GM12875 (cell line): ENCODE measurements at regions not wholly inside any gene's neighbourhood (a gene's known extent, or its start where the extent isn't known, plus 50 kb on each side); places are given as distances from the start of the nearest gene placed in this dataset.

Source experiments
- H3K4me3 ChIP-seq: one replicate; pipeline ENCODE4 v1.5.1; 2011; ENCODE audit warnings: low read depth, low read length, control low read depth
- CTCF ChIP-seq: IDR thresholded peaks from 2 replicates; pipeline ENCODE4 v1.5.1; 2011; ENCODE audit warnings: low read depth, mild to moderate bottlenecking, control low read depth, inconsistent platforms, low read length, moderate library complexity, borderline replicate concordance; ENCODE audit not compliant: insufficient read depth

GRCh38 chr2:120577721-120578295 lies 157.9 kb upstream of the GLI2 start:
- no peak overlapping the region for H3K4me3 ChIP-seq

DNA sequence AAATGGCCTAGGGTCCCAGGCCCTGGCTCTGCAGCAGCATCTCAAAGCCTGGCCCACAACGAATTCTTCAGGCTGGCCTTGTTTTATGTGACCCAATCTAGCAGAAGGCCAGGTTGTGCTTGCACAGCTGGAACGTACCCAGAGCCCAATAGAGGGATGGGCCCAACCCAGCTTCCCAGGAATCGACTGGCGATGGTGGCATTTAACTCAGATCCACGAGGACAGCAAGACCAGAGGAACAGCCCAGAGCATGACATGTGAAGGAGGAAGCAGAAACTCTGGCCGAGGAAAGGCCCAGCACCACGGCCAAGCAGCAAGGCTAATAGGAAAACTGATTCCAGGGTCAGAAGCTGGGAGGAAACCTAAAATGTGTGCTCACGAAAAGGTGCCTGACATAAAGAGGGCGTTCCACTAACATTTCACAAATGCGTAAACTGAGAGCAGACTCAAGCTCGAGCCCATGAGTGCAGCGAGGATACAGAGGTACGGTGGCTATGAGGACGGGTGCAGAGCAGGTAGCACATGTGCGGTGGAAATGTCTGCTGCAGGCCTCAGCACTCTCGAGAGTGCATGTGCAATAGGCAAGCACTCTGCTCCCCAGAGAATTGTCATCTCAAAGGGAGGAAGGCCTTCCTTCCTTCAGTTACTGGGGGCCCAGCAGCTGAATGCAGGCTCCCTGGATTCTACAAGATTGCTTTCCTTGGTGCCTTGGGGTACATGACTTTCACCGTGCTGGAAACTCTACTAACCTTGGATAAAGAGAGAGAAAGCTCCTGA lies 156.9 kb upstream of the GLI2 start:
- no peak for TF ChIP-seq CTCF

More at GRCh38 chr2:120577721-120578295, 157.9 kb upstream of the GLI2 start:
- TF ChIP-seq CTCF: no peak

DNA sequence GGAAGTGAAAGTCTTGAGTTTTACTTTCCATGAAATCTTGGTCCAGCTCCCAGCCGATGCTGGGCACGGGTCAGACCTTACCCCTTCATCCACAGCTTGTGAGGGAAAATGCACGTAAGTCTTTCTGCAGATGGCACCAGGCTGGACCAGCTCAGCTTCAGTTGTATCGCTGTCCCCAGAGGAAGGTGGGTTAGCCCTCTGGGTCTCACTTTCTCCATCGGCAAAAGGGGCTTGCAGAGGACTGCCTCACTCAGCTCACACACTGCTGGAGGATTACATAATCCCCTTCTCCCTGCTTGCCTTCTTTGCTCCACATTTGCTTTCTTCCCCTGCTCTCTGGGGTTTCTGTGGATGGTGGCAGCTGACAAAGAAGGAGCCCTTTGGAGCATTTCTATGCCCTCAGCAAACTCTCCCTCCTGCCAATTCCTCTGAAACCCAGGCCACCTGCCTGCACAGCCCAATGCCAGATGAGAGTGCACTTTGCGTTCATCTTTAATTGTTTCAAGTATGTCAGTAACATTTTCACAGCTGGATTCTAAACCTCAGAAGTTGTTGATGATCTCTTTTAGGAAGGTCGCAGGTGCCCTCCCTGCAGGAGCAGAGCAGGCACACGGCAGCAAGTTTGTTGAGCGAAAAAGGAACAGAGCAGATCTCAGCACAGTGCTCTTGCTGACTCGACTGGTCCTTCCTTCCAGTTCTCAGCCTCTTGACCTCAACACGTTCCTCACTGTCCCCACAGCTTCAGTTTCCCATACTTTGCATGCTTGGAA lies 155.6 kb upstream of the GLI2 start:
- no peak for TF ChIP-seq CTCF

More for the DNA sequence above, 156.9 kb upstream of the GLI2 start:
- H3K4me3 ChIP-seq: no peak overlapping the region

DNA sequence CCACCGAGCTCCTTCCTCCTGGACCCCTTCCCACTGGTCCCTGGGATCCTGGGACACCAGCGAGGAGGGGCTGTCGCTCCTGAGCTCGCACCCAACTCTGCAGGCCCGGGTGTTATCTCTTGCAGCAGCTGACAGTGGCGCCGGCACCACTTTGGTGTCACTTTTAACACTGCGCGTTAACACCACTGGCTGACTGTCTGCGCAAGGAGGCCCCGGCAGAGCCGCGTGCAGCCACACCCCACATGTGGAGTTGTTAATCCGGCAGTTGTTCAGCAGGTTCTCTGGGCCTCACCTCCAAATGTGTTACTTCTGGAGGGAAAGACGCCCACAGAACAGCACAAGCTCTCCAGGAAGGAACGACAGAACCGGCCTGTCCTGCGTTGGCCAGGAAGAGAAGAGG lies 155.0 kb upstream of the GLI2 start:
- no peak for TF ChIP-seq CTCF
- no peak overlapping the region for H3K4me3 ChIP-seq

More for the DNA sequence above, 155.6 kb upstream of the GLI2 start:
- no peak overlapping the region for H3K4me3 ChIP-seq

- no peak overlapping the region for H3K4me3 ChIP-seq
- TF ChIP-seq CTCF: no peak
Observed at GRCh38 chr2:120583121-120583520, 152.5 kb upstream of the GLI2 start.

GRCh38 chr2:120583851-120584570 lies 151.7 kb upstream of the GLI2 start:
- H3K4me3 ChIP-seq: no peak overlapping the region
- no peak for TF ChIP-seq CTCF
